ENCODE measurements at regions not wholly inside any gene's neighbourhood (a gene's known extent, or its start where the extent isn't known, plus 50 kb on each side); places are given as distances from the start of the nearest gene placed in this dataset.
"Not testable (repeated sequence)": the region's sequence is repeated elsewhere in the genome, so short reads cannot be mapped to it uniquely, and the experiment has no call there.

- DNase-seq (ENCODE audit: low read depth in 1 of 2, low spot score in 1 of 2), result peak in 1 of 2 donors; percentile 16
Observed at GRCh38 chr6:134437376-134437775, 119.5 kb upstream of the SGK1 start.

GRCh38 chr6:134436950-134437349 lies 119.0 kb upstream of the SGK1 start:
- DNase-seq (ENCODE audit: low read depth in 1 of 2, low spot score in 1 of 2), result no peak

- DNase-seq (ENCODE audit: low read depth in 1 of 2, low spot score in 1 of 2), result peak; percentile 11 to 58
Observed at GRCh38 chr6:134436281-134436815, 118.4 kb upstream of the SGK1 start.

GRCh38 chr6:134435814-134436280 lies 117.9 kb upstream of the SGK1 start:
- DNase-seq (ENCODE audit: low read depth in 1 of 2, low spot score in 1 of 2), result no peak

GRCh38 chr6:134434019-134434942 lies 116.4 kb upstream of the SGK1 start:
- no peak for DNase-seq (ENCODE audit: low read depth in 1 of 2, low spot score in 1 of 2)

- DNase-seq (ENCODE audit: low read depth in 1 of 2, low spot score in 1 of 2), result no peak
Observed at GRCh38 chr6:134432036-134432435, 114.1 kb upstream of the SGK1 start.

GRCh38 chr6:134431421-134431859 lies 113.5 kb upstream of the SGK1 start:
- no peak for DNase-seq (ENCODE audit: low read depth in 1 of 2, low spot score in 1 of 2)

- no peak for DNase-seq (ENCODE audit: low read depth in 1 of 2, low spot score in 1 of 2)
Observed at GRCh38 chr6:134429861-134430380, 112.0 kb upstream of the SGK1 start.

GRCh38 chr6:134427721-134428120 lies 109.8 kb upstream of the SGK1 start:
- DNase-seq (ENCODE audit: low read depth in 1 of 2, low spot score in 1 of 2), result no peak

GRCh38 chr6:134426623-134427022 lies 108.7 kb upstream of the SGK1 start:
- DNase-seq (ENCODE audit: low read depth in 1 of 2, low spot score in 1 of 2), result no peak

- DNase-seq (ENCODE audit: low read depth in 1 of 2, low spot score in 1 of 2), result not testable (repeated sequence)
Observed at GRCh38 chr6:134425917-134426316, 108.0 kb upstream of the SGK1 start.

- no peak for DNase-seq (ENCODE audit: low read depth in 1 of 2, low spot score in 1 of 2)
Observed at GRCh38 chr6:134425513-134425912, 107.6 kb upstream of the SGK1 start.

- no peak for DNase-seq (ENCODE audit: low read depth in 1 of 2, low spot score in 1 of 2)
Observed at GRCh38 chr6:134424798-134425170, 106.9 kb upstream of the SGK1 start.

GRCh38 chr6:134424165-134424797 lies 106.4 kb upstream of the SGK1 start:
- no peak for DNase-seq (ENCODE audit: low read depth in 1 of 2, low spot score in 1 of 2)

- no peak for DNase-seq (ENCODE audit: low read depth in 1 of 2, low spot score in 1 of 2)
Observed at GRCh38 chr6:134422426-134423231, 104.7 kb upstream of the SGK1 start.

GRCh38 chr6:134421501-134421900 lies 103.6 kb upstream of the SGK1 start:
- no peak for DNase-seq (ENCODE audit: low read depth in 1 of 2, low spot score in 1 of 2)

GRCh38 chr6:134420614-134421181 lies 102.8 kb upstream of the SGK1 start:
- DNase-seq (ENCODE audit: low read depth in 1 of 2, low spot score in 1 of 2), result no peak

- DNase-seq (ENCODE audit: low read depth in 1 of 2, low spot score in 1 of 2), result no peak
Observed at GRCh38 chr6:134419716-134420115, 101.8 kb upstream of the SGK1 start.

- no peak for DNase-seq (ENCODE audit: low read depth in 1 of 2, low spot score in 1 of 2)
Observed at GRCh38 chr6:134416418-134417154, 98.7 kb upstream of the SGK1 start.

- DNase-seq (ENCODE audit: low read depth in 1 of 2, low spot score in 1 of 2), result no peak
Observed at GRCh38 chr6:134415656-134416055, 97.7 kb upstream of the SGK1 start.
